ENCODE measurements at regions not wholly inside any gene's neighbourhood (a gene's known extent, or its start where the extent isn't known, plus 50 kb on each side); places are given as distances from the start of the nearest gene placed in this dataset.
A peak's percentile ranks its signal among the peaks of the same experiment; 100 is the strongest.
"Not testable (repeated sequence)": the region's sequence is repeated elsewhere in the genome, so short reads cannot be mapped to it uniquely, and the experiment has no call there.

- intact Hi-C loops (cut with DNase I), result no loop called here
- DNase-seq (ENCODE audit: low spot score), result no peak
Measured at GRCh38 chr10:65135508-65135907, 1614.3 kb downstream of the REEP3 start.

GRCh38 chr10:65142641-65143435, 1621.6 kb downstream of the REEP3 start:
- intact Hi-C loops (cut with DNase I), result no loop called here
- no peak for DNase-seq (ENCODE audit: low spot score)

- DNase-seq (ENCODE audit: low spot score), result no peak
- intact Hi-C loops (cut with DNase I), result no loop called here
Measured at GRCh38 chr10:65143723-65144122, 1622.5 kb downstream of the REEP3 start.

- intact Hi-C loops (cut with DNase I), result loop anchor here in 1 of 2 donors (5.0 kb wide), 1 partner anchor 1082 kb away; no protein-coding TSS in a partner anchor
- DNase-seq (ENCODE audit: low spot score), result no peak
Measured at GRCh38 chr10:65149878-65150277, 1628.7 kb downstream of the REEP3 start.

GRCh38 chr10:65166272-65166671, 1645.1 kb downstream of the REEP3 start:
- peak; percentile 62 for DNase-seq (ENCODE audit: low spot score)
- intact Hi-C loops (cut with DNase I), result no loop called here

- no peak for DNase-seq (ENCODE audit: low spot score)
- intact Hi-C loops (cut with DNase I), result no loop called here
Measured at GRCh38 chr10:65172249-65172648, 1651.0 kb downstream of the REEP3 start.

- intact Hi-C loops (cut with DNase I), result no loop called here
- peak; percentile 69 for DNase-seq (ENCODE audit: low spot score)
Measured at GRCh38 chr10:65176994-65177393, 1655.8 kb downstream of the REEP3 start.

GRCh38 chr10:65183236-65183635, 1662.0 kb downstream of the REEP3 start:
- intact Hi-C loops (cut with DNase I), result no loop called here
- DNase-seq (ENCODE audit: low spot score), result no peak

GRCh38 chr10:65186668-65187067, 1665.5 kb downstream of the REEP3 start:
- DNase-seq (ENCODE audit: low spot score); intact Hi-C loops (cut with DNase I): not testable (repeated sequence)

GRCh38 chr10:65194126-65194525, 1672.9 kb downstream of the REEP3 start:
- intact Hi-C loops (cut with DNase I), result no loop called here

GRCh38 chr10:65194555-65194954, 1673.4 kb downstream of the REEP3 start:
- intact Hi-C loops (cut with DNase I), result no loop called here
- no peak for DNase-seq (ENCODE audit: low spot score)

More at GRCh38 chr10:65194126-65194525, 1672.9 kb downstream of the REEP3 start:
- DNase-seq (ENCODE audit: low spot score), result no peak

- intact Hi-C loops (cut with DNase I), result loop anchor here in 1 of 2 donors (5.0 kb wide), 1 partner anchor 751 kb away; no protein-coding TSS in a partner anchor
- DNase-seq (ENCODE audit: low spot score), result no peak
Measured at GRCh38 chr10:65196111-65196510, 1674.9 kb downstream of the REEP3 start.

- DNase-seq (ENCODE audit: low spot score), result no peak
- intact Hi-C loops (cut with DNase I), result loop anchor here in 1 of 2 donors (5.0 kb wide), 1 partner anchor 749 kb away; no protein-coding TSS in a partner anchor
Measured at GRCh38 chr10:65197935-65198334, 1676.7 kb downstream of the REEP3 start.

- DNase-seq (ENCODE audit: low spot score), result no peak
- intact Hi-C loops (cut with DNase I), result no loop called here
Measured at GRCh38 chr10:65201491-65201890, 1680.3 kb downstream of the REEP3 start.

- no peak for DNase-seq (ENCODE audit: low spot score)
- intact Hi-C loops (cut with DNase I), result no loop called here
Measured at GRCh38 chr10:65204999-65205398, 1683.8 kb downstream of the REEP3 start.

GRCh38 chr10:65213170-65213569, 1692.0 kb downstream of the REEP3 start:
- no peak for DNase-seq (ENCODE audit: low spot score)
- intact Hi-C loops (cut with DNase I), result no loop called here

- intact Hi-C loops (cut with DNase I), result no loop called here
- no peak for DNase-seq (ENCODE audit: low spot score)
Measured at GRCh38 chr10:65219444-65219843, 1698.2 kb downstream of the REEP3 start.

GRCh38 chr10:65231148-65231547, 1694.7 kb upstream of the LRRTM3 start:
- intact Hi-C loops (cut with DNase I), result no loop called here
- no peak for DNase-seq (ENCODE audit: low spot score)

- intact Hi-C loops (cut with DNase I), result no loop called here
- no peak for DNase-seq (ENCODE audit: low spot score)
Measured at GRCh38 chr10:65234261-65234660, 1691.6 kb upstream of the LRRTM3 start.

GRCh38 chr10:65235266-65235665, 1690.6 kb upstream of the LRRTM3 start:
- intact Hi-C loops (cut with DNase I), result no loop called here
- no peak for DNase-seq (ENCODE audit: low spot score)

GRCh38 chr10:65235846-65236245, 1690.0 kb upstream of the LRRTM3 start:
- no peak for DNase-seq (ENCODE audit: low spot score)
- intact Hi-C loops (cut with DNase I), result no loop called here
